Spinal cord (tissue), 9 donors: ENCODE measurements at regions not wholly inside any gene's neighbourhood (a gene's known extent, or its start where the extent isn't known, plus 50 kb on each side); places are given as distances from the start of the nearest gene placed in this dataset.

ENCODE experiments used
- DNase-seq, 6 donors: peaks; one replicate each; pipeline versions ENCODE4 v3.0.0 to v3.0.0-alpha.2; 2013 to 2015; ENCODE audit warnings: low spot score in 6 of 6, low read depth in 4 of 6
- H3K27ac ChIP-seq: one replicate; pipeline ENCODE4 v1.5.1; 2013; ENCODE audit warnings: low read depth, low read length, control low read depth
- H3K27me3 ChIP-seq: one replicate; pipeline ENCODE4 v1.6.1; 2013; ENCODE audit warnings: low read length; ENCODE audit not compliant: control insufficient read depth, insufficient read depth
- H3K36me3 ChIP-seq: one replicate; pipeline ENCODE4 v1.6.1; 2013; ENCODE audit warnings: low read length; ENCODE audit not compliant: control insufficient read depth, insufficient read depth
- H3K4me1 ChIP-seq: one replicate; pipeline ENCODE4 v1.6.1; 2013; ENCODE audit warnings: low read length; ENCODE audit not compliant: control insufficient read depth, insufficient read depth
- H3K4me3 ChIP-seq: one replicate; pipeline ENCODE4 v1.5.1; 2013; ENCODE audit warnings: low read depth, low read length, control low read depth
- H3K9me3 ChIP-seq: one replicate; pipeline ENCODE4 v1.6.1; 2013; ENCODE audit warnings: low read length; ENCODE audit not compliant: control insufficient read depth, insufficient read depth
- WGBS: methylation state at CpG from one replicate; pipeline ENCODE4 v1.1.5; 2013; ENCODE audit warnings: missing lambda C conversion rate; ENCODE audit not compliant: insufficient coverage; 5-methylcytosine and 5-hydroxymethylcytosine counted together
- donor health status: healthy.

GRCh38 chr18:57991552-57991951 lies 52.5 kb upstream of the NEDD4L start:
- H3K4me1 ChIP-seq, result no peaks in the 10 kb centered on the region
- H3K4me3 ChIP-seq, result no peak overlapping the region
- H3K9me3 ChIP-seq, result no peaks in the 10 kb centered on the region
- no peak overlapping the region for H3K27ac ChIP-seq
- H3K36me3 ChIP-seq, result no peaks in the 10 kb centered on the region
- no CpG with 5 or more reads among the region's 1 CpG for WGBS
- no peaks in the 10 kb centered on the region for H3K27me3 ChIP-seq
- no peak for DNase-seq

- Histone ChIP-seq H3K27me3 (no peaks in the 10 kb centered on the region), H3K27ac (no peak overlapping the region), H3K9me3 (no peaks in the 10 kb centered on the region), H3K4me3 (no peak overlapping the region), H3K4me1 (no peaks in the 10 kb centered on the region), H3K36me3 (no peaks in the 10 kb centered on the region)
- WGBS, result 100% methylated on average over 6 of the region's 8 CpGs
- DNase-seq, result no peak
These were observed 54.5 kb upstream of the NEDD4L start for GRCh38 chr18:57989536-57989935.

GRCh38 chr18:57984490-57985115 lies 59.4 kb upstream of the NEDD4L start:
- no peak overlapping the region for H3K4me3 ChIP-seq
- no peak for DNase-seq
- no peak overlapping the region for H3K27ac ChIP-seq
- WGBS, result 89% methylated on average over 4 of the region's 5 CpGs
- no peaks in the 10 kb centered on the region for H3K9me3 ChIP-seq
- no peaks in the 10 kb centered on the region for H3K4me1 ChIP-seq
- no peaks in the 10 kb centered on the region for H3K36me3 ChIP-seq
- peaks cover 3% of the 10 kb centered on the region for H3K27me3 ChIP-seq

GRCh38 chr18:57983965-57984364 lies 60.1 kb upstream of the NEDD4L start:
- Histone ChIP-seq H3K36me3 (no peaks in the 10 kb centered on the region), H3K4me1 (no peaks in the 10 kb centered on the region), H3K27me3 (peaks cover 3% of the 10 kb centered on the region), H3K27ac (no peak overlapping the region), H3K9me3 (no peaks in the 10 kb centered on the region), H3K4me3 (no peak overlapping the region)
- WGBS, result 98% methylated on average over 3 of the region's 3 CpGs
- no peak for DNase-seq

- no CpG with 5 or more reads among the region's 3 CpGs for WGBS
- Histone ChIP-seq H3K36me3 (no peaks in the 10 kb centered on the region), H3K27me3 (peaks cover 3% of the 10 kb centered on the region), H3K27ac (no peak overlapping the region), H3K9me3 (no peaks in the 10 kb centered on the region), H3K4me1 (no peaks in the 10 kb centered on the region), H3K4me3 (no peak overlapping the region)
- DNase-seq, result no peak
These were observed 60.6 kb upstream of the NEDD4L start for GRCh38 chr18:57983472-57983871.

GRCh38 chr18:57982372-57983021 lies 61.5 kb upstream of the NEDD4L start:
- Histone ChIP-seq H3K9me3 (no peaks in the 10 kb centered on the region), H3K27ac (no peak overlapping the region), H3K4me3 (no peak overlapping the region), H3K4me1 (no peaks in the 10 kb centered on the region), H3K27me3 (peaks cover 3% of the 10 kb centered on the region), H3K36me3 (no peaks in the 10 kb centered on the region)
- DNase-seq, result no peak
- 78% methylated on average over 8 of the region's 11 CpGs for WGBS

GRCh38 chr18:57981308-57982028 lies 62.6 kb upstream of the NEDD4L start:
- no peak for DNase-seq
- H3K9me3 ChIP-seq, result no peaks in the 10 kb centered on the region
- H3K4me1 ChIP-seq, result no peaks in the 10 kb centered on the region
- WGBS, result 80% methylated on average over 3 of the region's 3 CpGs
- no peak overlapping the region for H3K27ac ChIP-seq
- H3K4me3 ChIP-seq, result no peak overlapping the region
- peaks cover 3% of the 10 kb centered on the region for H3K27me3 ChIP-seq
- no peaks in the 10 kb centered on the region for H3K36me3 ChIP-seq

GRCh38 chr18:57980573-57981307 lies 63.3 kb upstream of the NEDD4L start:
- no peak for DNase-seq
- H3K9me3 ChIP-seq, result no peaks in the 10 kb centered on the region
- WGBS, result no CpG with 5 or more reads among the region's 4 CpGs

GRCh38 chr18:57976230-57976773 lies 67.7 kb upstream of the NEDD4L start:
- Histone ChIP-seq H3K36me3 (no peaks in the 10 kb centered on the region), H3K27me3 (no peaks in the 10 kb centered on the region), H3K4me1 (no peaks in the 10 kb centered on the region), H3K27ac (no peak overlapping the region), H3K9me3 (no peaks in the 10 kb centered on the region), H3K4me3 (no peak overlapping the region)
- no peak for DNase-seq
- no CpG with 5 or more reads among the region's 2 CpGs for WGBS

More at GRCh38 chr18:57980573-57981307, 63.3 kb upstream of the NEDD4L start:
- H3K27ac ChIP-seq, result no peak overlapping the region
- no peaks in the 10 kb centered on the region for H3K4me1 ChIP-seq
- H3K36me3 ChIP-seq, result no peaks in the 10 kb centered on the region
- peaks cover 3% of the 10 kb centered on the region for H3K27me3 ChIP-seq
- H3K4me3 ChIP-seq, result no peak overlapping the region
